ENCODE measurements at regions not wholly inside any gene's neighbourhood (a gene's known extent, or its start where the extent isn't known, plus 50 kb on each side); places are given as distances from the start of the nearest gene placed in this dataset.

DNA sequence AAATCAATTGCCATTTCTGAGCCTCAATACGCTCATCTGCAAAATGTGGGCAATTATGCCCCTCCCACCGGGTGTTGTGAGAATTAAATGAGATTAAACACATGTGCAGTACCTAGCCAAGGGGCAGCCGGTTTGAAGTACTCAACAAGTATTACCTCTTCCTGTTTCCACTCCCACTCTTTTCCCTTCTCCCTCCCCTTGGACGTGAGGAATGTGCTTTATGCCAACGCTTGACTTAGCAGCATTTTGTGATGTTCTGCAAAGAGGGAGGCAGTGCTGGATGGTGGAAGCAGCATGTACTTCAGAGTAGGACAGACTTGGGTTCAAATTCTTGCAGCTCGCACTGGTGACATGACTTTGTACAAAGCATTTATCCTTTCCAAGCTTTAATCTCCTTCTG is 306.0 kb downstream of the BUD13 start:
- DNase-seq, result no peak

DNA sequence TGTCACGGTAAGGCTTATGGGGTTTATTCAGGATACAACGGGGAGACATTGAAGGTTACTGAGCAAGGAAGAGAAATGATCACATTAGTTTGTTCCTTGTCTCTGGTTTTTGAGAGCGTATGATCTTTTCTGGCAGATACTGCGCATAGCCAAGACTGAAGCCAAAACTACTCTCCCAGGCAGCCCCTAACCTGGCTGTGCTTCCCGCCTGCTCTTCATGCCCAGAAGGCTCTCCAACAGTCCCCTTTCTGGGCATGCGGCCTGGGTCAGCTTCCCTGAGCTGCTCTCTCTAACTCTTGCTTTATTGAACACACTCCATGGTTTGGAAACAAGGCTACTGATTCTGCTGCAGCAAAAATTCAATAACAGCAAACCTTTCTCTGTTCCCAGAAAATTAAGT is 306.6 kb downstream of the BUD13 start:
- no peak for DNase-seq

DNA sequence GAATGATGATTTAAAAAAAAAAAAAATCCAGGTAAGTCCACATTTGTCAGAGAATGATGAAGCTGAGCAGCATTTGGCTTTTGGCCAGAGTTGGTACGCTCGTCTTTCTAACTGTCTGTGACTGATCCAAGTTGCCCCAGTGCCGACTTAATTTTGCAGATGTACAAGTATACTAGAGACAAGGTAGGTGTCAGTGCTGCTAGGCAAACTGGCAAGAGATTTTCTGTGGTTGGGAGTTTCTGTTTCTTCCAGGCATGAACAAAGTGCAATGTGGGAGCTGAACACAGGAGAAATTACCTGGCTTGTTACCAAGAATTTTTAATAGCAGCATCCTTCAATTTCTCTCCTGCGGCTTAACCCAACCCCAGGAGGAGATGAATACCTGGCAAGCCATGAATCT is 307.7 kb downstream of the BUD13 start:
- DNase-seq, result no peak

DNA sequence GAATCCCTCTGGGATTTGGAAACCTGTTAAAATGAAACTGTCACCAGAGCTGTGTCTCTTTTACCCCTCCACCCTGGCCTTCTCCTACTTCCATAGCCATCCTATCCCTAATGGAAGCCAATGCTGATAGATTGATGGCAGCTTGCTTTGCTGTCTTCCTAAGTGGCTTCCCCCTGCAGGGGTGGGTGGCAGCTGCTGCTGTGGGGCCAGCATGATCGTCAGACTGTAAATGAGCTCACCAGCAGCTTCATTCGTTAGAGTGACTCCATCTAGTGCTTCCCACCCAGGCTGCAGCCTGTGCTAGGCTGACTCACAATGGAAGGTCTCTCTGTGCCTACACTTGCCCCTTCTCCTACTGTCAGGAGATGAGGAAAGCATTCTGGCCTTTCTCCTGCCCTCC is 311.0 kb downstream of the BUD13 start:
- no peak for DNase-seq

DNA sequence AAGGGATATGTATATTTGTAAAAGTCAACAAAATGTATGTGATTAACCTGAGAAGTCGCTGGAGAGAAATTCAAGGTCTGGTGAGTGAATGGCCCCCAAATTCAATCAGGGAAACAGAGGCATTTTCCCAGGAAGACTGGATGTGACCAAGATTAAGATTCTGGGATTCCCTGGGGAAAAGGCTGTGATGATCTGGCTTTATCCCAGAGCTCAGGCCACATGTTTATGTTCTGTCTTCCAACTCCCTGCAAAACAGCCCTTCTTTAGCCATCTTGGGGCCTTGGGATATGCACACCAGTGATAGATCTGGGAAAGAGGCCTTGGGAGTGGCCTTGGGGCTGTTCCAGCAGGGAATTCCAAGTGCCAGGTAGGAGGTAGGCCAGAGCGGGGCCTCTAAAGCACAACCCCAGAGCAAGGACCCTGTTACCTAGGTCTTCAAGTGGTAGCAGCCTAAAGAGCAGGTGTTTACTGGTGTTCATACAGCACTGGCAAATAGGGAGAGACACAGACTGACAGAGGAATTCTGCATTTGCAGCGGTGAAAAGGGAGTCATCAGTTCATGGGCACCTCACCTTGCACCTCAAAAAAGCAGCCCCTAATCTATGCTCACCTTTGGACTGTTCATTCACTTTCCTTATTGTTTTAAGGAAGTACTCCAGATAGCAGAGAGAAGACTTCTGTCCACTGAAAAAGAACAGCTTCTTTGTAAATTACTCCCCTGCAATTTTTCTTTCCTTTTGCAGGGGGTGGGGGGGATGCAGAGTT is 312.4 kb downstream of the BUD13 start:
- no peak for DNase-seq

DNA sequence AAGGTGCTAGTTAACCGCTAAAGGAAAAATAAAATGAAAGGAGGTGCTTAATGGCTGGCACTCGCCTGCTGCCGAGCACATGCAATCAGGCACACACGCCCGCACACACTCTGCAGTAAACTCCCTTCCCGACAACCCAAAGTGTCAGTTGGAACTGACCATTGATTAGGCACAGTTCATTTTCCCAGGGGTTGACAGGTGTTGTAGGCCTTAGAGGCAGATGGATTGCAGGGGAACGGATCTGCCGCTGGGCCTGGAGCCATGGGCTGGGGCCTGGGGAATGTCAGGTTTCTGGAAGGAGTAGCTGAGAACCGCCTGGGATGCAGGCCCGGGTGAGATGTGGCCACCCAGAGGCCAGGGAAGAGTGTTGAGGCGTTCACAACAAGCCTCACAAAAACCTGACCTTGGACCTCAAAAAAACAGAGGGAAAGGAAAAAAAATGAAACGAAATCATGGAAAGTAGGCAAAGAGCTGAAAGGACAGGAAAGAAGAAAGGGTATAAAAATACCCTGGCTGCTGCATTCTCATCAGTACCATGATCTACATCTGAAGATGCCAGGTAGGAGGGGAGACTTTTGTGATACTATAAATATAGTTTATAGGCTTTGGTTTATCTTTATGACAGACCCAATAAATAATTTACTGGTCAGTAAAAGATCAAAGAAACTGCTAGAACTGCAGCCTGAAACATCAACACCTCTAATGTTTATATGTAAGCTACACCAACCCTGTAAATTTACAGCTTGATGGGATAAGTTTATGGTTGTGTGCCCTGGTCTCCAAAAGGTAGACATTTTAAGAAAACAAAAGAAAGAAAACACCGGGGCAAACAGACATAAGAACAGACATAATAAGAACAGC is 313.4 kb downstream of the BUD13 start:
- no peak for DNase-seq

DNA sequence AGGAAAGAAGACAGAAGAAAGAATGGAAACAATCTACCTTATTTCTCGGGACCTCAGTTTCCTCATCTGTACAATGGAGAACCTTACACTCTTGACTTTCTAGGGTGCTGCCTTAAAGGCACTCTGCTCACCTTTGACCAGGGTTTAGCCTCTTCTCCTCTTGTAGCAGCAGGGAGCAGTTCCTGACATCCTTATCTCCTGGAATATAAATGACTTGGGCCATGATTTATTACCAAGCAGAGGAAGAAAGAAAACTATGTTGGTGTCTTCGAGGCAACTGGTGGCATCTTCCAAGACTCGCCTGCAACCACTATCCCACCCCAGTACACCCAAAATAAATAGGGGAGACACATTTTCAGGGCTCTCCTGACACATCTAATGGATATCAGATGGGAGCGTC is 314.2 kb downstream of the BUD13 start:
- DNase-seq, result no peak

DNA sequence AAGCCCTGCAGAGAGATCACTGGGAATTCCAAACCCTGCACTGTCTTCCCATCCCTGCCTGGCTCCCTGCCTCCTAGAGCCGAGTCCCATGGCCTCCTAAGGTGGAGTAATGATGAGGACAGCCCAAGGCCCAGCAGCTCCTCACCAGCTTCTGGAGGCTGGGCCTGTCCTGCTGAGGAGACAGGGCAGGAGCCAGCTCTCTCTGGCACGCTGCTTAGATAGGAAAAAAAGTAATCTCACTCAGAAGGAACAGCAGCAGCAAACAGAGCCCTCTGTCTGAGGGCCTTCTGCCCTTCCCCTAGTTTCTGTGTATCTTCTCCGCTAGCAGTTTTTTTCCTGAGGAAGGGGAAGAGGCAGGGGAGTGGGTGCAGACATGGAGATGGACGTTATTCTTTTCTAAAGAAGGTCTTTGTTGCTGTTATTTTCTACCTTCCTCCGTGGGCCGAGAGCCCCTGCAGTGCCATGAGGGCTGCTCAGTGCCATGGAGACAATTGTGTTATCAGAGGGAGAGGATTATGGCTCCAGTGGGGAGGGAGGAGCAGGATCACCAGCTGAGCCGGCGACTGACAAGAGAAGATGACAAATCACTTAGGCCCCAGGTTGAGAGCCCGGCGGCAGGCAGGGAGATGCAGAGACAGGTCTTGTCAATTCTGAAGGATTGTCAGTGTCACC is 315.3 kb downstream of the BUD13 start:
- DNase-seq, result no peak

DNA sequence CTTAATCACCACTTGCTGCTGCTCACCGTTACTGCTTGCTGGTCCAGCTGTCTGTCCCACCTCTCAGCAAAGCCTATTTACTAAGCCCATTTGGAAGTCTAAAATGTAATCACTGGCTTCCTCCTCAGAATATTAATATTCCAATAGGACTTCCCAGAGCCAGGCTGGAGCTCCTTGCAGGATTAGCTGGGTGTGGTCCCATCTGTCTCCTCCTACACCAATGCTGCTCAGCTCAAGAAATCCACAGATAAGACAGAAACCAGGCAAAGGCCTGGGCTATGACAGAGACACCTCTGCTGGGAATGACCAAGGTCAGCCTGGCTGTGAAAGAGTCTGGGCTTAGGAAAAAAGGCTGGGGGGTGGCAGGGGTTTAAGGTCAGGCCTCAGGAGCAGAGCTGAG is 317.8 kb downstream of the BUD13 start:
- DNase-seq, result no peak

DNA sequence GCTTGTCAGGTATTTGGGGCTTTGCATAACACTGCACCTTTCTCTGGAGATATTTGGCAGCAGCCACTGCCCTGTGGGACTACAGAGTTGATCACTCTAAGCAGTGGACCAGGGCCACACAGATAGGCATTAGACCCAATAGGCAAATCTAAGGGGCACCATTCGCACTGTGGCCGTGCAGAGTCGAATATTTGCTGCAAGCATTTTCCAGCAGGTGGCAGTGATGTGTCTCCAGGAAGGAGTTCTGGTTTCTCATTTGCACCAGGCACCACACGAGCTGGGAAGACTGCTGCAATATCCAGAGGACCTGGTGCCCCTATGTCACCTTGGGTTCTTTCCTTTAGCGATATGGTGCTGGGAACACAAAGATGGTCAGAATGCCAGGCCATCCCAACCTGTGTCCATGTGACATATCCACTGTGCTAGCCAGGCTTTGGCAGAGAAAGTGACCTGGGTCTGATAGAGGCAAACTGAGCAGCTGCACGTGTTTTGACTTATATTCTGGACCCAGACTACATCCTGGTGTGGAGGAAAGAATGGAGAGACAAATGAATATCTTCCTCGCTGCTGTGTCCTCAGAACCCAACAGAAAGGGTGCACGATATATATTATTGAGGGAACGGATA is 318.7 kb downstream of the BUD13 start:
- DNase-seq, result peak; percentile 52

DNA sequence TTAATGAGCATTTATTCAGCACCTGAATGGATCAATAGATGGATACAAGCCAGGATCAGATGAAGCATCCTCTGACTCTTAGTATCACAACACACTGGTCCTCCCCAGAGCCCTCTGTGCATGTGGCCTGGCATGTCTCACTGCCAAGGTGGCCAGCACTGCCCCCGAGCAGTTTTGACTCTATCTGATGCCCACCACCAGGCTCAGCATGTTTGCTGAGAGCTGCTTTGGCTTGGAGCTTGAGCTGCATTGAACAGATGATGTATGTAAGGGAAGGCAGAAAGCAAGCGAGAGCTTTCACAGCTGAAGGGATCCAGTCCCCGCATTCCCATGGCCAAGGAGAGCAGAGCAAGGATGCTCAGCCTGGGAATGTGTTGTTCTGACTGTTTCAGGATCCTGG is 320.3 kb downstream of the BUD13 start:
- no peak for DNase-seq

DNA sequence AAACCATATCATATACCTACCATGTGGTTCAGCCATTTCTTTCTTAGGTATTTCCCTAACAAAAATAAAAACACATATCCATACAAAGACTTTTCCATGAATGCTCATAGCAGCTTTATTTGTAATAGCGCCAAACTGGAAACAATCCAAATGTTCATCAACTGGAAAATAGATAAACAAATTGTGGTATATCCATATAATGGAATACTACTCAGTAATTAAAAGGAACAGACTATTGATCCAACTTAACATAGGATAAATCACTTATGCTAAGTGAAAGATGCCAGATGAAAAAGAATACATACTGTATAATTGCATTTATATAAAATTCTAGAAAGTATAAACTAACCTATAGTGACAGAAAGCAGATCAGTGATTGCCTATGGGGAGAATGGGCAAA is 323.3 kb downstream of the BUD13 start:
- DNase-seq, result no peak

DNA sequence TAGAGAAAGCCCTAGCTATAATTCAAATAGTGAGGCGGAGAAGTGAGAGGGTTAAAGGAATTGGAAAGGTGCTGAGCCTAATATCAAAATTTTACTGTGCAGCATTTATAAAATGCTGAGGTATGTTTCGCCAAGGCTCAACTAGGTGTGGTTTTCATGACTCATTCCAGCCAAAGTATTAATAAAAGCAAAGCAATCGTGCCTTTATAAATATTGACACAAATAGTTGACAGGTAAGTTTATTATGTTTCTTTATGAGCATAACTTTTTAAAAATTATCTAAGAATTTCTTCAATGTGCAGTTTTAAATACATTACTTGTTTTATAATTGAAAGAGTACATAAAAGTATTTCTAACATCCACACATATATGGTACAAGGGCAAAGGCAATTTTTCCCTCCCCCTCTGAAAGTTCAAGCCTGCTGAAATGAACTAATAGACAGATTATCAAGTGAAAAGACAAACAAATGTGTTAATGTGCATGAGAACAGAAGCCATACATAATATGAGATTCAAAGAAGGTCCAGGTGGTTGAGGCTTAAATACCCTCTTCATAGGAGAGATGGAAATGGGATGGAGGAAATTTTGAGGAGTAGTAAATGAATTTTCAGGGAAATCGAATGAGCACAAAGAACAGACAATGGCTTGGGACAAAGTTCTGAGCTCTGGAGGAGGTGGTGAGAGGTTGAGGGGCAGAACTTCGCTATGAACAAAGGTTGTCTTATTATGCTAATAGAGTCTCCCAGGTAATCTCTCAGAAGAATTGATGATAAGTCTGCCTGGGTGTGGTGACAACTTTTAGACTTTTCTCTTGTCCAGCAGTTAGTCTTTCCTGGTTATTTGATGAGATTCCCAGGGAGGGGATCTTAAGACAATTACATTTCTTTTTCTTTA is 326.5 kb downstream of the BUD13 start:
- DNase-seq, result no peak

DNA sequence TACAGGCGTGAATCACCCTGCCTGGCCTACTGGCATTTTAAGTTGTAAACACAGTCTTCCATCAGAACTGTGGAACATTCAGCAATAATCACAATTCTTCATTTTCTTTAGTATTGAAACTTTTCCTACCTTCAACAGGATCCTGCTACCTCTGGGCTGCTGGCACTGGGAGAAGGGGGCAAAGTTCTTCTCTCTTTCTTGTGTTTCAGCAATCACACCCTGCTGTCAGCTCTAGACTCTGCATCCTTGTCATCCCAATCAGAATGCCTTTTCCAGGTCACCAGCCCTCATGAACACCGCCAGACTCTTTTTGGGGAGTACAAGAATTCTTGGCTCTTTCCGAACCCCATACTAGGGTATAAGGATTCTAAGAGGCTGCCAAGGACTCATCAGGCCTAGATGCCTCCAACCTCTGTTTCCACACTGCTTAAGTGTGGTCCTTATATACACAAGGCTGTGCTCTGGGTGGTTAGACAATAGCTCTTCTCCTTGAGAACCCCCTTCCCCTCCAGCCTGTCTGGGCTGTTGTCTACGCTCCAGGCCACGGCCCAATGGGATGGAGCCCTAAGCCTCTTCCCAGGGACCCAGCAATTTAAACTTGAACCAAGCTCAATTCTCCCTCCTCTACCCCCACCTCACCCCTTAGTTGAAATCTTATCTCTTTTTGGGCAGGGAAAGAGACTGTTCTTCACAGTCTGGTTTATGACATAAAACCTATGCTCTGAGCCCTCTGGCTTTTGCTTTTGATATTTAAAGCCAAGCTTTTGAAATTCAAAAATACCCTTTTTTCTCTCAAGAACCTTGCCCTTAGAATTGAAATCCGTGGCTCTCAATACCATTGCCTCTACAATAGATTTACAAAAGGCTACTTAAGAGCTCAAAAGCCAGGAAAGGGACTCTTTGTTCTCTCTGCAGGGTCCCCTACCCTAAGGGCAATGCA is 327.4 kb downstream of the BUD13 start:
- no peak for DNase-seq

DNA sequence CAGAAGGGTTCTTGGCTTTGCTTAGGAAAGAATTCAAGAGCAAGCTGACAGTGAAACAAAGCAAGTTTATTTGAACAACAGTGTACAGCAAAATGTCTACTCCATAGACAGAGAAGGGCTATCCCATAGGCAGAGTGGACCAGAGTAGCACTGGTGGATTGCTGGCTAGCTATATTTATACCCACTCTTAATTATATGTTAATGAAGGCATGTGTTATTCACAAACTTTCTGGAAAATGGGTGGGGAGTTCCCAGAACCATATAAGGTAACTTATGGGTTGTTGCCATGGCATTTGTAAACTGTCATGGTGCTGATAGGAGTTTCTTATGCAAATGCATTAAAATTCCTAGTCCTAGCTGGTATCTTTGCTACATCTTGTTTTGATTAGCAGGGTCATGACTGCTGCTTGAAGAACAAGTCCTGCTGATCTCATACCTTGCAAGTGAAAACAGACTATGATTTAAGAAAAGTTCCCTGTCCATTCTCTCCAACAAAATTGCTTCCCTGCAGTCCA is 330.5 kb downstream of the BUD13 start:
- no peak for DNase-seq

DNA sequence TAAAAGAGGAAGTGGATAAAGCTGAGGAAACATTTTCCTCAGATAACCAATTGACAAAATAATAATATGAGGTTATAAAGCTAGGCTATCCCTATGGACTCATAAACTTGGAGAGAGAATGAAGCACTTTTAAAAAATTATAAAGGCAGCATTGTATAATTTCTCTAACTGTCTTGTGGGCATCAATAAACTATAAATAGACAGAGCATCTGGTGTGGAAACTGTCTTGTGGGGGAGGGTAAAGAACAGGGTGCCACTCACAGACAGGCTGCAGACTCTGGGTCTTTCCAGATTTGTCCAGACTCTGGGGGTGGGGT is 333.5 kb downstream of the BUD13 start:
- no peak for DNase-seq

DNA sequence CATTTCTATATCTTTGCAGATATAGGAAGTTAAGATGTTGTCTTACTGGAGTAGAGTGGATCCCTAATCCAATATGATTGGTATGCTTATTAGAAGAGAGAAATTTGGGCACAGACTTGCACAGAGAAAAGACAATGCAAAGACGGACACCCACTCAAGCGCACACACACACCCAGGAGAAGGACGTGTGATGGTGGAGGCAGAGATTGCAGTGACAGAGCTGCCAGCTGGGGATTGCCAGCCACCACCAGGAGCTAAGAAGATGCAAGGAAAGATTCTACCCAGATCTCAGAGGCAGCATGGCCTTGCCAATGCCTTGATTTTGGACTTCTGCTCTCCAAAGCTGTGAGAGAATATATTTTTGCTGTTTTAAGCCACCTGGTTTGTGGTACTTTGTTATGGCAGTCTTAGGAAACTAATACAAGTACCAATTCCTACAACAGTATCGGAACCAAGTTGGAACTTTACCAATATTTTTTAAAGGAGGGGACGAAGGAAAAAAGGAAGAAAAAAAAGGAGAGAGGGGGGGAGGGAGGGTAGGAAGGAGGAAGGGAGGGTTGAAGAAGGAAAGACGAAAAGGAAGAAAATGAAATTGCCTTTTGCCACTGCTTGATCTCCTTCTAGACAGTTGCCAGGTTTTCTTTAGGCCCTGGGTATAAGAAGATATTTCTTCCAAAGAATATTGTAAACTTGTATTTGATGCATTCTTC is 334.0 kb downstream of the BUD13 start:
- DNase-seq, result no peak

DNA sequence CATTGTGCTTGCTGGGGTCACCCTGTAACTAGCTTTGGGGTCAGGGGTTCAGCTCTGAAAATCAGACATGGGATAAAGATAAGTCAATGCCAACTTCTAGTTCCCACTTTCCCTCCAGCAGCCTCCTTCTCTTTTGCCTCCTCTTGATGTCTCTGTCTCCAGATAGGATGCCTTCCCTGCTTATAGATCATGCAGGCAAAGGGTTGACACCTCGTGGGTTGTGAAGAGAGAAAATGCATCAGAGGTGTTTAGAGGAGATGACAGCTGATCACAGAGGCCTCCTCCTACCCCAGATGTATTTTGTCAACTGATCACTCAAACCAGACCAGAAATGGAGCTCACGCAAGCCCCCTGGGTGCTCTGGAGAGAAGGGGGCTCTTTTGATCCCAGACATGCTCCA is 337.8 kb downstream of the BUD13 start:
- DNase-seq, result no peak

DNA sequence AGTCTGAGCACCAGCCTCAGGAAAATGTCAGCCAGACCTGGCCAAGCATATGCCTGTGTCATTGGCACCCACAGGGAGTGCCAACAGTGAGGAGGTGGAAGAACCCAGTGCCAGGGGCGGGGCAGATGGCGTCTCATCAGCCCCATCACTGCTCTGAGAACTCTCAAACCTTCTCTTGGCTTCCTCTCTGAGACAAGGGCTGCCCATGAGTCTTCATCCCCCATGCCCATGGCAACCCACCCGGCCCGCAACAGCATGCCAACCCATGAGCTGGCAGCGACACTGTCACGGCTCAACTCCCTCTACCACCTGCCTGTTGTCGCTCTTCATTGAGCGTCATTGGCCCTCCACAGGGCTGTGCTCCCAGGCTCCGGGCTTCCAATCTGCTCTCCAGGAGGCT is 340.5 kb downstream of the BUD13 start:
- DNase-seq, result no peak

DNA sequence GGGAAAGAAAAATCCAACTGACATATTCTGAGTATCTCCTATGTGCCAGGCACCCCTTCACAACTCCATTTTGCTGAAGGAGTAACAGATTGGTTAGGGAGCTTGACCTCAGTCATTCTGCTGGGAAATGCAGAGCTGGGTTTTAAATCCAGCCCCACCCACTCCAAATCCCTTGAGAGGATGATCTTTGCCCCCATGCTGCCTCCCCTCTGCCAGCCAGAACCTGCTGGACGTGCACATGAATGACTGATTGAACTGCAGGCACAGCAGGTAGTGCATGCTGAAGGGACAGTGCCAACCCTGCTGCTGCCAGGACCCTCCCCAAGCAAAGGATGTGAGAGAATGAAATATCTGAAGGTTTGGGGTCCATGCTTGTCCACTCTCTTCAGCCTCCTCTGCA is 340.9 kb downstream of the BUD13 start:
- DNase-seq, result no peak

DNA sequence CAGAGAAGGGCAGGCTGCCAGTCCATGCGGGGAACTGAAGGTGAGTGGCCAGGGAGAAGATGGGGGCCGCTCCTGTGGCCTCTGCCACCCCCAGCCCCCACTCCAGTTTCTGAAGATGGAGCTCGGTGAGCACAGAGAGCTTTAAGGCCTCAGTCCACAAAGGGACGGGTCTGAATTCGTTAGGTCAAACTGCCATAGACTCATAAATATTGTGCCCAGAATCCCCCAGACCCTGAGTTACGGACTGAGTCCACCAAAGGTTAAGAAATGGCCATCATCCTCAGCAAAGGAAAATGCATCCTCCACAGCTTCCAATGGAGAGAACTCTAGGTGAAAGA is 344.2 kb downstream of the BUD13 start:
- no peak for DNase-seq
